NCI-H146 (cell line): ENCODE measurements at regions not wholly inside any gene's neighbourhood (a gene's known extent, or its start where the extent isn't known, plus 50 kb on each side); places are given as distances from the start of the nearest gene placed in this dataset.
"Not testable (repeated sequence)": the region's sequence is repeated elsewhere in the genome, so short reads cannot be mapped to it uniquely, and the experiment has no call there.

Source experiments
- DNase-seq: peaks from one replicate; lab custom pipeline; 2025; lab: John Stamatoyannopoulos, UW

GRCh38 chr14:106006043-106006442, 479.7 kb downstream of the TMEM121 start:
- not testable (repeated sequence) for DNase-seq

DNA sequence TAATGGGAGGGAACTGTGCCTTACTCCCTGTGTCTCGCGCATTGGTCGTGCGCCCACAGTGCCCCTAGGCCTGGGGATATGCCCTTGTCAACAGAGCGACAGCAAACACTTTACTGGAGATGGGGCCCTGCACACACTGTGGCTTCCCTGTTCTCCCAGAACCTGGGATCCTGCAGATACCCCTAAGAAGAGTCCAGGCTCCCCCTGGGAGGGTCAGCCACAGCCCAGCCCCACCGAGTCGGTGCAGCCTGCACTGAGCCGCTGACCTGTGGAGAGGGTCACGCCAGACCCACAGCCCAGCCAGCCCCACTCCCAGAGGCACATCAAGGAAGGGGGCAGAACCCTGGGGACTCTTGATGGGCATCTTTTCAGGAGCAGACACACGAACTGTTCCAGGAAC, 480.3 kb downstream of the TMEM121 start:
- DNase-seq, result not testable (repeated sequence)

DNA sequence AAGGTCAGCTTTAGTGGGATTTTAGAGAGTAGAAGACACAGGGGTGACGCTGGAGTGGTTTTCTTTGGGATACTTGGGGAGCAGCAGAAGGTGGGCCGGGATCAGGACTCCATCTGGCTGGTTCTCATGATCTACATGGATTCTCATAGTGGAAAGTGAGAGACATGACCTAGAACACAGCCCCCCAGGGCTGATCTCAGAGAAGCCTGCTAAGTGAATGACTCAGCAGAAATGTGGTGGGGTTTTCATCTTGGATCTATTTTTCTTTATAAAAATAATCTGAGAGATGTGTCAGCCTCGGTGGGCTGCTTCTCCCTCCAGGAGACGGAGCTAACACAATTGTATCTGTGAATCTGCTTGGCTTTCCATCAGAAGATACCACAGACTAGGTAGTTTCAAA, 484.4 kb downstream of the TMEM121 start:
- no peak for DNase-seq

DNA sequence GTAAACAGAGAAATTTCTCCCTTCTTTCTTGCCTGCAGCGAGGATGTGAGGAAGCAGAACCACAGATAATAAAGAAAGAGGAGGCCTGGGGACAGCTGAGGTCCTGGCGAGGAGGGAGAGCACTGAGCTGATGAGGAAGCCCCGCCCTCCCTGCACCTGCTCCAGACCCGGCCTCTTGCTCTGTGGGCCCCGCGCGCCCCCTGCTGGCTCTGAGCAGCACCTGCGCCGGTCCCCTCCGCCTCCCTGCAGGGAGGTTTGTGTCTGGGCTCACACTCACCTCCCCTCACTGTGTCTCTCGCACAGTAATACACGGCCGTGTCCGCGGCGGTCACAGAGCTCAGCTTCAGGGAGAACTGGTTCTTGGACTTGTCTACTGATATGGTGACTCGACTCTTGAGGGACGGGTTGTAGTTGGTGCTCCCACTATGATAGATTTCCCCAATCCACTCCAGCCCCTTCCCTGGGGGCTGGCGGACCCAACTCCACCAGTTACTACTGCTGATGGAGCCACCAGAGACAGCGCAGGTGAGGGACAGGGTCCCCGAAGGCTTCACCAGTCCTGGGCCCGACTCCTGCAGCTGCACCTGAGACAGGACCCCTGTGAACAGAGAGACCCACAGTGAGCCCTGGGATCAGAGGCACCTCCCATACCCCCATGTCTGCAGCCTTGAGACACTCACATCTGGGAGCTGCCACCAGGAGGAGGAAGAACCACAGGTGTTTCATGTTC, 485.4 kb downstream of the TMEM121 start:
- DNase-seq, result peak; percentile 43

GRCh38 chr14:106012361-106012725, 486.0 kb downstream of the TMEM121 start:
- DNase-seq, result not testable (repeated sequence)

DNA sequence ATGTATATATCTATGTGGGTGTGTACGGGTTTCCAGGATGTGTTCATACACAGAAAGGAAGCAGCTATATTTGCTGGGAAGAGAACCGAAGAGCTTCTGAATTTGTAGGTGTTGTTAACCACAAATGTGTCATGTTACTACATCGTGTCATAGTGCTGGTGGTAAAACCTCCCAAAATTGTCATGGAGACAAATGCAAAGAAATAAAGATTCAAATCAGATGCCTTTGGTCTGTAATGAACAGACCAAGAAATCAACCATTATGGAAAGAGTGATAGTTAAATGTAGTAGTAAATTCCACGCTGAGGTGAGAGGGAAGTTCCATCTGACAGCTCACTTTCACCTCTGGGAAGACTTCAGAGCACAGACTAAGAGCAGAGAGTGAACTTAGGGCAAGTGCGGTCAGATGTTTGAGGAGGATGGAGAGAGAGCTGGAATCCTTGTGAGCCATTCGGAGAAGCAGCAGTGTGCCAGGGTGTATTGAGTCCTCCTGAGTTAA, 487.5 kb downstream of the TMEM121 start:
- no peak for DNase-seq

DNA sequence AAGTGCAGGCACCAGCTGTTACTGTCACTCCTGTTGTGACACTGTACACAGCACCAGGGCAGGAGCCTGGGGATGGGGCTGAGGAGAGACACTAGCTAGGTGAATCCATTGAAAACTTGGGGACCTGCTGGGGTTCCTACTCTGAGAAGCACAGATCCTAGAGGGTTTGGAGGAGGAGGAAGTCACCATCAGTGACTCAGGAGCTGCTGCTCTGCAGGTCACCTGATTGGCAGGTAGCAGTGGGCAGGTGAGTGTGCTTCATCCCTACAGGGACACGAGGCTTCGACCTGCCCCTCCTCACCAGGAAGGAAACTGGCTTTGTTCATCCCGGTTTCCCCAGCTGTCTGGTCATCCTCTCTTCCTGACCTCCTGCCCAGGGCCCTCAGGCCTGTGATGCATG, 491.6 kb downstream of the TMEM121 start:
- not testable (repeated sequence) for DNase-seq

- no peak for DNase-seq
Measured at GRCh38 chr14:106021832-106022231, 495.4 kb downstream of the TMEM121 start.

- not testable (repeated sequence) for DNase-seq
Measured at GRCh38 chr14:106022648-106023047, 496.3 kb downstream of the TMEM121 start.

GRCh38 chr14:106023411-106023810, 497.0 kb downstream of the TMEM121 start:
- no peak for DNase-seq

DNA sequence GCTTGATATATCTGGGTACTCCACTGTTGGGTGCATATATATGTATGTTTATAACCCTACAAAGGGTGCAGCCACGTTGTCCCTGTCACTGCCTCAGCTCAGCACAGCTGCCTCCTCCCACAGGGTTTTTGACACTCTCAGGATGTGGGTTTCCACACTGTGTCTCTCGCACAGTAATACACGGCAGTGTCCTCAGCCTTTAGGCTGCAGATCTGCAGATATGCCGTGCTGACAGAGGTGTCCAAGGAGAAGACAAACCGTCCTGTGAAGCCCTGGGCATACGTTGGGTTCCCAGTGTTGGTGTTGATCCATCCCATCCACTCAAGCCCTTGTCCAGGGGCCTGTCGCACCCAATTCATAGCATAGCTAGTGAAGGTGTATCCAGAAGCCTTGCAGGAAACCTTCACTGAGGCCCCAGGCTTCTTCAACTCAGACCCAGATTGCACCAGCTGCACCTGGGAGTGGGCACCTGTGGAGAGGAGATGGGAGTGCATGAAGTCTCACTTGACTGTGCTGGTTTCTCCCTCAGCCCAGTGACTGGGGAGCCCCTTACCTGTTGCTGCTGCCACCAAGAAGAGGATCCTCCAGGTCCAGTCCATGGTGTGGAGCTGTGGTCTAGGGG, 498.7 kb downstream of the TMEM121 start:
- no peak for DNase-seq

DNA sequence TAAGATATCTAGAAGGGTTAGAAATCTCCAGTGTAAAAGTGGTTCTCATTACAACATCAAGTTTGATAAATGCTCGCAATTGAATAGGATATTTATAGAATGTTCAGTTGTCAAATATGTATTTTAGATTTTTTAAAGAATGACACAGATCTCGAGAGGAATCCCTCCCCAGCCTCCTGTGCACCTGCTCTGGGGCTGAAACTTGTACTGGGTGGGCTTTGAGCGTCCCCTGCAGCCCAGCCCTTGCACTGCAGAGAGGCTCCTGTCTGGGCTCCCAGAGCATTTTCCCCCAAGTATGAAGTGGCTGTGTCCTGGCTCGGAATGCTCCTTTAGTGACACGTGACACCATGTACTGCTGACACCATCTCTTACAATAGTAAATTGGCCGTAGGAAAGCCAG, 499.6 kb downstream of the TMEM121 start:
- DNase-seq, result no peak

GRCh38 chr14:106027759-106028158, 501.4 kb downstream of the TMEM121 start:
- DNase-seq, result not testable (repeated sequence)

GRCh38 chr14:106029959-106030358, 503.6 kb downstream of the TMEM121 start:
- DNase-seq, result no peak

- no peak for DNase-seq
Measured at GRCh38 chr14:106037380-106037779, 511.0 kb downstream of the TMEM121 start.

DNA sequence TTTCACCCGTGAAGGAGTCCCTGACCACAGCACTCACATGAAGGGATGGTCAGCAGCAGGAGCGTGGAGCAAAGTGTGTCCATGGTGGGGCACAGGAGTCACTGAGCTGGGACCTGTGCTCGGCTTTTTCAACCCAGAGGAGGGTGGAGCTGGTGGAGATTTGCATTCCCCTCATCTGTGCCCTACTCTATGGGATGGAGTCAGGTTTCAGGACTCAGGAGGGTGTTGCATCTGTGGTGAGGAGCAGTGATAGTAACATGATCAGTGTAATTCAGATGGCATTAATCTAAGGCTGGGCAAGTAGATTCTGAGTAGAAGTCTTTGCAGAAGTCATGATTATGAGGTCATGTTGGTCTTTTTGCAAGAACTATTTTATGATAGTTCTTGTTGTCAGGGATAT, 511.9 kb downstream of the TMEM121 start:
- DNase-seq, result no peak

- no peak for DNase-seq
Measured at GRCh38 chr14:106039400-106039799, 513.0 kb downstream of the TMEM121 start.

- DNase-seq, result no peak
Measured at GRCh38 chr14:106044515-106044914, 518.1 kb downstream of the TMEM121 start.

- DNase-seq, result peak; percentile 47
Measured at GRCh38 chr14:106044949-106045596, 518.7 kb downstream of the TMEM121 start.

- DNase-seq, result no peak
Measured at GRCh38 chr14:106051796-106052195, 525.4 kb downstream of the TMEM121 start.

DNA sequence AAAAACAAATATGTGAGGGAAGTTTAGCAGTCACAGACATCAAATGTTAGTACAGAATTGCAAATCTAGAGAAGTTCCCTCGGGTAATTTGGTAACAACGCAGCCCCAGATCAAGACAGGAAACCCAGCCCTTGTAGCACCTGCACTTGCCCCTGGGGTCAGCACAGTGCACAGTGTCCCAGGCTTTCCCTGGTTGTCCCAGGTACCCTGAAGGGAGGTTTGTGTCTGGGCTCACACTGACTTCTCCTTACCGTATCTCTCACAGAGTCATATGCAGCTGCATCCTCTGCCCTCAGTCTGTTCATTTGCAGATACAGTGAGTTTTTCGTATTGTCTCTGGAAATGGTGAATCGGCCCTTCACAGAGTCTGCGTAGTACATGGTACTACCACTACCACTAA, 528.9 kb downstream of the TMEM121 start:
- DNase-seq, result no peak

GRCh38 chr14:106058342-106058741, 532.0 kb downstream of the TMEM121 start:
- no peak for DNase-seq
